ENCODE measurements at regions not wholly inside any gene's neighbourhood (a gene's known extent, or its start where the extent isn't known, plus 50 kb on each side); places are given as distances from the start of the nearest gene placed in this dataset.

GRCh38 chr13:109274188-109274821, 512.1 kb downstream of the IRS2 start:
- TF ChIP-seq CTCF (conservative IDR thresholded peaks at IDR 0.05) (no peak), ZFX (IDR thresholded peaks at IDR 0.05) (no peak)
